ENCODE measurements at regions not wholly inside any gene's neighbourhood (a gene's known extent, or its start where the extent isn't known, plus 50 kb on each side); places are given as distances from the start of the nearest gene placed in this dataset.

DNA sequence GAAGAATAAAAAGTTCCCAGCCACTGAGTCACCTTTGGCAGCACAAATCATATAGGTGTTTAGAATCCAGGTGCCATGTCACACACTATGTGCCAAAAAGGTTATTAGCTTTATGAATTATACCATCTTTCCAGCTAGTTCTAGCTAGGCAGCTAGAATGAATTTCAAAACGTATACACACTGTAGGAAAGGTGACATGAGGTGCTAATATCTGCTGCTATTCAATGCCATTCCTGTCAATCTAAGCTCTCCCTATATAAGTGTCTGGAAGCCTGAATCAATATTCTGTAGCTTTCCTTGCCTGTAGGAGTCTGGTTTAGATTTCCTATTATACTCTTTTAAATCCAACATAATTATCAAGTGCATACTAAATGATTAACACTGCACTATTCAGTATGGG, 868.6 kb downstream of the GATA3 start:
- Mint-ChIP-seq H3K4me1 (ENCODE audit: low read depth) (peaks cover 5% of the 10 kb centered on the region), H3K27me3 (no peaks in the 10 kb centered on the region), H3K9me3 (no peaks in the 10 kb centered on the region), H3K4me3 (no peak overlapping the region), H3K27ac (no peak overlapping the region), H3K36me3 (ENCODE audit: low read depth) (no peaks in the 10 kb centered on the region)
- TF ChIP-seq, protein P1, sequence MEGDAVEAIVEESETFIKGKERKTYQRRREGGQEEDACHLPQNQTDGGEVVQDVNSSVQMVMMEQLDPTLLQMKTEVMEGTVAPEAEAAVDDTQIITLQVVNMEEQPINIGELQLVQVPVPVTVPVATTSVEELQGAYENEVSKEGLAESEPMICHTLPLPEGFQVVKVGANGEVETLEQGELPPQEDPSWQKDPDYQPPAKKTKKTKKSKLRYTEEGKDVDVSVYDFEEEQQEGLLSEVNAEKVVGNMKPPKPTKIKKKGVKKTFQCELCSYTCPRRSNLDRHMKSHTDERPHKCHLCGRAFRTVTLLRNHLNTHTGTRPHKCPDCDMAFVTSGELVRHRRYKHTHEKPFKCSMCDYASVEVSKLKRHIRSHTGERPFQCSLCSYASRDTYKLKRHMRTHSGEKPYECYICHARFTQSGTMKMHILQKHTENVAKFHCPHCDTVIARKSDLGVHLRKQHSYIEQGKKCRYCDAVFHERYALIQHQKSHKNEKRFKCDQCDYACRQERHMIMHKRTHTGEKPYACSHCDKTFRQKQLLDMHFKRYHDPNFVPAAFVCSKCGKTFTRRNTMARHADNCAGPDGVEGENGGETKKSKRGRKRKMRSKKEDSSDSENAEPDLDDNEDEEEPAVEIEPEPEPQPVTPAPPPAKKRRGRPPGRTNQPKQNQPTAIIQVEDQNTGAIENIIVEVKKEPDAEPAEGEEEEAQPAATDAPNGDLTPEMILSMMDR (IDR thresholded peaks at IDR 0.05), result no peak
- ATAC-seq, result no peak
- intact Hi-C loops (cut with micrococcal nuclease), result no loop called here
- no peak for DNase-seq
- ChIA-PET CTCF (no interaction called here), POLR2A (interaction anchor here (0.6 kb wide), 1 partner anchor 29 kb away, joined by 3 read pairs; no protein-coding TSS in a partner anchor)

DNA sequence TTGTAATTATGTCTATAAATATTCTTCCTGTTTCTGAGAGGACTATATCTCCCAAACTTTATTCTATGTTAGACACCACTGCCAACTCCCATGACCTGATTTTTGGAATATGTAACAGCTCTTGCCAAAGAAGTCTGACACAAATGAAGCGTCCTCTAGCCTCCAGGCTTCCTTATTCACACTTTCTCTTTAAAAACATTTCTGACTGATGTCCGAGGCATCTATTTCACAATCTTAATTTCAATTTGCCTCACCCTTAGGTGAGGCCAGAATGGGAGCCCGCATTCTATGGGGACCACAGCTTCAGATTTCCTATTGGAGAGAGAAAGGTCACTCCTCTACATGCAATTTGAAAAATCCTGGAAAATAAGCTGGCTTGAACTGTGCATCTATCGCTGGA, 873.2 kb downstream of the GATA3 start:
- no peaks in the 10 kb centered on the region for H3K36me3 Mint-ChIP-seq (ENCODE audit: low read depth)
- no peak overlapping the region for H3K4me3 Mint-ChIP-seq
- ATAC-seq (no peak), DNase-seq (no peak)
- intact Hi-C loops (cut with micrococcal nuclease), result no loop called here
- no peaks in the 10 kb centered on the region for H3K27me3 Mint-ChIP-seq
- ChIA-PET POLR2A (no interaction called here), CTCF (no interaction called here)
- TF ChIP-seq, protein P1 (IDR thresholded peaks at IDR 0.05), result no peak
- no peaks in the 10 kb centered on the region for H3K9me3 Mint-ChIP-seq
- no peaks in the 10 kb centered on the region for H3K4me1 Mint-ChIP-seq (ENCODE audit: low read depth)
- H3K27ac Mint-ChIP-seq, result no peak overlapping the region

DNA sequence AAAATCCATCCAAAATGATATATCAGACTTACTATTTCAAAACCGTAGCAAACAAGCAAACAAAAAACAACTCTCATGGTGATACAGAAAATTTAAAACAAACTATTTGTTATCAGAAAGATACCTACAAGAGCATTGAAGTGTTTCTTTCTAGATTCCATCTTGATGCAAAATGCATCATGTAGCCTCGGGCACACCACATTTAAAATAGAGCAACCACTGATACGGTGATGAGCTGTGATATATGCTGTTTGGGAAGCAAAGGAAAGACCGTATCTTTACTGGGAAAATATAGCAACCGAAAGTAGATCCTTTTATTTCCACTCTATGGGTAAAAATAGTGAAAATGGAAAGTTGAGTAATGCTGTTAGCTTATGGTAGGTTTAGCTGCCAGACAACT, 892.0 kb downstream of the GATA3 start:
- DNase-seq, result no peak
- H3K9me3 Mint-ChIP-seq, result peaks cover 8% of the 10 kb centered on the region
- CTCF ChIA-PET, result no interaction called here
- H3K4me1 Mint-ChIP-seq (ENCODE audit: low read depth), result peaks cover 8% of the 10 kb centered on the region
- ATAC-seq, result no peak
- no peak overlapping the region for H3K4me3 Mint-ChIP-seq
- intact Hi-C loops (cut with micrococcal nuclease), result no loop called here
- no peak overlapping the region for H3K27ac Mint-ChIP-seq
- H3K36me3 Mint-ChIP-seq (ENCODE audit: low read depth), result peaks cover 10% of the 10 kb centered on the region
- TF ChIP-seq, protein P1 (IDR thresholded peaks at IDR 0.05), result no peak
- peaks cover 1% of the 10 kb centered on the region for H3K27me3 Mint-ChIP-seq
- POLR2A ChIA-PET, result no interaction called here

DNA sequence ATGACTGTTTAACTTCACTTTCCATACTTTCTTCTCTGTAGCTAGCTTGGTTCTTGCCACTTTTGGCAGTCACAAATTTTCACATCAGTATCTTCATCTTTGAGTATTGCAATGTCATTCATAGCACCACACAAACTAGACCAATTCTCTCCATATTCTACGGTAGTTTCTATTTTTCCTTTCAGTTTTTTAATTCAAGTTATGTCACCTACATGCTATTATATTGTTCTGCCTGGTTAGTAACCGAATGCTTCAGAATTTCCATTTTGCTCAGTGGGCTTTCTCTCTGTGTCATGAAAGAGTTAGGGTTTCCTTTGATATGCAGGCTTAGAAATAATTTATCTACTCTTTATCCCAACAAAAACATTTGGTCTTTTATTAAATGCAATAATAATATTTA, 896.5 kb downstream of the GATA3 start:
- TF ChIP-seq, protein P1 (IDR thresholded peaks at IDR 0.05), result no peak
- Mint-ChIP-seq H3K27me3 (peaks cover 1% of the 10 kb centered on the region), H3K9me3 (peaks cover 4% of the 10 kb centered on the region), H3K27ac (peak overlapping the region; percentile 73), H3K36me3 (ENCODE audit: low read depth) (peaks cover 10% of the 10 kb centered on the region), H3K4me3 (no peak overlapping the region), H3K4me1 (ENCODE audit: low read depth) (peaks cover 15% of the 10 kb centered on the region)
- intact Hi-C loops (cut with micrococcal nuclease), result no loop called here
- ChIA-PET POLR2A (no interaction called here), CTCF (interaction anchor here (1.8 kb wide), 1 partner anchor 20 kb away, joined by 4 read pairs; no protein-coding TSS in a partner anchor)
- DNase-seq, result no peak
- peak; percentile 49 for ATAC-seq

DNA sequence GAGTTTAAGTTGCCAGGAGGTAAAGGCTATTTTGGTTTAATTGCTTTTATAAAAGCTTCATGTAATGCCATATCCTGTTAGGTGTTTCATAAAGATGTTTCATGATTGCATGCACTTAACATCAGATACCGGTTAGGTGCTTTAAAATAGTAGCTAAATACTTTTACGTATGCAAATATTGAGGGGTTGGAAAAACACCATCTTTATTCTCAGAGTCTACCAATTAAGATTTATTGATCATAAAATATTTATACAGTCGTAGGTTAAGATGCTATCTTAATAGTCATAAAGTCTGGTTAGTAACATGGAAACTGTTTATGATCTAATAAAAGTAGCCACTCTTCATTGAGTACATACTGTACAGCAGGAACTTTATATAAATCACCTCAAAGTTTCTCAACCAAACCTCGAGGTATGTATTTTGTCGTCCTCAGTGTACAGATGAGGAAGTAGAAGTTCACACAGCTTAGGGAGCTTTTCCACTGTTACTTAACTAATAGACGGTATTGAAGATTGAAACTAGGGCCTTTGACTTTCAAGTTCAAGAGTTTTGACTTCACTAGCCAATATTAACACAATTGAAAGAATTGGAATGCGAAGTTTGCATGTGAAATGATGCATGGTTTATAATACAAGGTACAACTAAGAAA, 897.1 kb downstream of the GATA3 start:
- no peak for DNase-seq
- CTCF ChIA-PET, result interaction anchor here (1.8 kb wide), 1 partner anchor 21 kb away, joined by 4 read pairs; no protein-coding TSS in a partner anchor
- ATAC-seq, result peak; percentile 37
- intact Hi-C loops (cut with micrococcal nuclease), result no loop called here
- POLR2A ChIA-PET, result interaction anchor here (0.7 kb wide), 1 partner anchor 25 kb away, joined by 3 read pairs; no protein-coding TSS in a partner anchor
- peak overlapping the region; percentile 61 for H3K27ac Mint-ChIP-seq
- peaks cover 9% of the 10 kb centered on the region for H3K36me3 Mint-ChIP-seq (ENCODE audit: low read depth)
- TF ChIP-seq, protein P1 (IDR thresholded peaks at IDR 0.05), result no peak
- H3K4me1 Mint-ChIP-seq (ENCODE audit: low read depth), result peaks cover 15% of the 10 kb centered on the region
- no peaks in the 10 kb centered on the region for H3K9me3 Mint-ChIP-seq
- no peak overlapping the region for H3K4me3 Mint-ChIP-seq
- H3K27me3 Mint-ChIP-seq, result peaks cover 1% of the 10 kb centered on the region

All from activated CD8-positive, alpha-beta T cell treated with anti-CD3 and anti-CD28 coated beads for 36 hours (primary cell).